ENCODE measurements at regions not wholly inside any gene's neighbourhood (a gene's known extent, or its start where the extent isn't known, plus 50 kb on each side); places are given as distances from the start of the nearest gene placed in this dataset.

DNA sequence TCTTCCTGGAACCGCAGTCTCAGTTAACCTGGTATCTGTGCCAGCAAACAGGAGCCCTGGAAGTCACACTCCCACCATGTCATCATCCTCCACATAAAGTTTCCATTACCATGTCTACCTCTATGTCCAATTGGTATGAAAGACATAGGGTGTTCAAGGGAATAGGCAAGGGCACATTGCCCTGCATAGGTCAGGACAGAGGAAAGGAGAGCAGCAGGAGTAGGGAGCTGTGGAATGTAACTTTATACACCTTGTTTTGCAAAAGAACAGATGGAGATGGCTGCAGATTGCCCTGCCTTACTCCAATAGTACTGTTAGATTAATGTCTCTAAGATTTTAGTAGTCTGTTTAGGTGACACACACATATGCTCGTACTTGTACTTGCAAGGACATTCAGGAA is 1056.4 kb downstream of the NTRK3 start:
- Histone ChIP-seq H3K4me2 (ENCODE audit: low read length) (no peak overlapping the region), H3K27ac (ENCODE audit: low read length) (no peak overlapping the region), H3K4me3 (ENCODE audit: low read length) (no peak overlapping the region), H3K9me3 (ENCODE audit: insufficient read depth, low read length) (no peaks in the 10 kb centered on the region), H4K20me1 (ENCODE audit: insufficient read depth, low read length) (no peaks in the 10 kb centered on the region), H3K36me3 (replicated peaks; ENCODE audit: low read depth, low read length) (no peaks in the 10 kb centered on the region), H3K9ac (ENCODE audit: low read length) (no peak overlapping the region), H3K79me2 (ENCODE audit: low read length) (no peaks in the 10 kb centered on the region), H3K27me3 (ENCODE audit: low read depth, low read length) (no peaks in the 10 kb centered on the region), H2AFZ (ENCODE audit: low read depth, low read length) (no peak overlapping the region), H3K4me1 (ENCODE audit: low read length) (no peaks in the 10 kb centered on the region)
- no peak for TF ChIP-seq EZH2phosphoT487 (IDR thresholded peaks at IDR 0.05; ENCODE audit: low read depth)
- TF ChIP-seq, protein P1, sequence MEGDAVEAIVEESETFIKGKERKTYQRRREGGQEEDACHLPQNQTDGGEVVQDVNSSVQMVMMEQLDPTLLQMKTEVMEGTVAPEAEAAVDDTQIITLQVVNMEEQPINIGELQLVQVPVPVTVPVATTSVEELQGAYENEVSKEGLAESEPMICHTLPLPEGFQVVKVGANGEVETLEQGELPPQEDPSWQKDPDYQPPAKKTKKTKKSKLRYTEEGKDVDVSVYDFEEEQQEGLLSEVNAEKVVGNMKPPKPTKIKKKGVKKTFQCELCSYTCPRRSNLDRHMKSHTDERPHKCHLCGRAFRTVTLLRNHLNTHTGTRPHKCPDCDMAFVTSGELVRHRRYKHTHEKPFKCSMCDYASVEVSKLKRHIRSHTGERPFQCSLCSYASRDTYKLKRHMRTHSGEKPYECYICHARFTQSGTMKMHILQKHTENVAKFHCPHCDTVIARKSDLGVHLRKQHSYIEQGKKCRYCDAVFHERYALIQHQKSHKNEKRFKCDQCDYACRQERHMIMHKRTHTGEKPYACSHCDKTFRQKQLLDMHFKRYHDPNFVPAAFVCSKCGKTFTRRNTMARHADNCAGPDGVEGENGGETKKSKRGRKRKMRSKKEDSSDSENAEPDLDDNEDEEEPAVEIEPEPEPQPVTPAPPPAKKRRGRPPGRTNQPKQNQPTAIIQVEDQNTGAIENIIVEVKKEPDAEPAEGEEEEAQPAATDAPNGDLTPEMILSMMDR (IDR thresholded peaks at IDR 0.05; ENCODE audit: low read depth, low read length) = no peak

DNA sequence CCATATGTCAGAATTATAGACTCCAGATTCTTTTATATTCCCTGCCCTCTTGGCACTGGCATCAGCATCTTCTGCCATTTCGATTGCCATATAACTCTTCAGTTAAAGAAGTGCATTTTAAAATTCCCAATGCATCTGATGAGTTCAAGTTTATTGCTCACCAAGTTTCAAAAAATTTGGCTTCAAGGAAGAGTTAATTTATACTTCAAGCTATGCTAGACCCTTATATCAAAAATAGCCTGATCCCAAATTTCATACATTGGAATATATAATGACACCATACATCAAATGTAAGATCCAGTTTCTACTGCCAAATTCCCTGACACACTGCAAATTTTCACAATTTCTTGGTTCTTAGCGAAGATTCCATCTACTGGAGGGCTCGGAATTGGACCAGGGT is 1058.6 kb downstream of the NTRK3 start:
- Histone ChIP-seq H3K36me3 (replicated peaks; ENCODE audit: low read depth, low read length) (no peaks in the 10 kb centered on the region), H3K4me3 (ENCODE audit: low read length) (no peak overlapping the region), H2AFZ (ENCODE audit: low read depth, low read length) (no peak overlapping the region), H3K79me2 (ENCODE audit: low read length) (no peaks in the 10 kb centered on the region), H4K20me1 (ENCODE audit: insufficient read depth, low read length) (no peaks in the 10 kb centered on the region), H3K27me3 (ENCODE audit: low read depth, low read length) (no peaks in the 10 kb centered on the region), H3K9me3 (ENCODE audit: insufficient read depth, low read length) (no peaks in the 10 kb centered on the region), H3K4me1 (ENCODE audit: low read length) (no peaks in the 10 kb centered on the region), H3K4me2 (ENCODE audit: low read length) (no peak overlapping the region), H3K27ac (ENCODE audit: low read length) (no peak overlapping the region), H3K9ac (ENCODE audit: low read length) (no peak overlapping the region)
- no peak for TF ChIP-seq EZH2phosphoT487 (IDR thresholded peaks at IDR 0.05; ENCODE audit: low read depth)

DNA sequence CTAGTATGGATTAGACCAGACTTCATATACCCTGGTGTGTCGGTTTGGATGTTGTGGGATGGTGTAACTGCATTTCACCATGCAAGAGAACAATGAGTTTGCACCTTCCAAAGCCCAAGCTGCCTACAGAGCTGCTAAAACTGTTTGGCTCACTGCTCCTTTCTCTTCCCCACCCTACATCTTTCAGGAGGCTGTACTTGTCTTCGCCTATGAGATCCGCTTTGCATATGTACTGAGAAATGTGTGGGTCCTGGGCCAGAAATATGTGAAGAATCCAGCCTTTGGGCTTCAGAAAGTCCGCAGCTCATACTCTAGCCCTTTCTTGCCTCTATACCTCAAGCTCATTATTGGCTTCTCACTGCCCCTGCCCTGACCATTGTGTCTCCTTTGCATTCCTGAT is 1060.0 kb downstream of the NTRK3 start:
- Histone ChIP-seq H3K27ac (ENCODE audit: low read length) (no peak overlapping the region), H2AFZ (ENCODE audit: low read depth, low read length) (no peak overlapping the region), H3K4me2 (ENCODE audit: low read length) (no peak overlapping the region), H3K79me2 (ENCODE audit: low read length) (no peaks in the 10 kb centered on the region), H3K9me3 (ENCODE audit: insufficient read depth, low read length) (no peaks in the 10 kb centered on the region), H3K4me1 (ENCODE audit: low read length) (no peaks in the 10 kb centered on the region), H3K9ac (ENCODE audit: low read length) (no peak overlapping the region), H3K27me3 (ENCODE audit: low read depth, low read length) (no peaks in the 10 kb centered on the region), H4K20me1 (ENCODE audit: insufficient read depth, low read length) (no peaks in the 10 kb centered on the region), H3K4me3 (ENCODE audit: low read length) (no peak overlapping the region), H3K36me3 (replicated peaks; ENCODE audit: low read depth, low read length) (no peaks in the 10 kb centered on the region)
- no peak for TF ChIP-seq EZH2phosphoT487 (IDR thresholded peaks at IDR 0.05; ENCODE audit: low read depth)
- TF ChIP-seq, protein P1 (IDR thresholded peaks at IDR 0.05; ENCODE audit: low read depth, low read length) = no peak

DNA sequence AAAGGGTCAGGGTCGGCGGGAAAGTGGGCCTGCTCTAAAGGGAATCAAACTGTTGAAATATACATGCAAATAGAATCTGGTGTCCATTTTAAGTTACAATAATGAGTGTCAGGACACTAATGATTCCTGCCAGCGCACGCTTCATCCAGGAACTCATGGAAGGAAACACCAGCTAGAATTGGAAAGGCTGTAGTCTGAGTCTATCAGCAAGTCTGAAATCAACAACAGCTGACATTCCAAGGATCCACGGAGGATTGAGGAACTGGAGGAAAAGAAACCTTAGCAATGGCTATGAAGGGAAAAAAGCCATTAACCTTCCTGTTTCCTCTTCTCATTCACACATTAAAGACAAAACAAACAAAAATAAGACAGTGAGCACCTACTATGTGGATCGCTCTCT is 1063.1 kb downstream of the NTRK3 start:
- no peak overlapping the region for H3K27ac ChIP-seq (ENCODE audit: low read length)
- H3K27me3 ChIP-seq (ENCODE audit: low read depth, low read length) = no peaks in the 10 kb centered on the region
- H3K9me3 ChIP-seq (ENCODE audit: insufficient read depth, low read length) = no peaks in the 10 kb centered on the region
- H3K4me2 ChIP-seq (ENCODE audit: low read length) = no peak overlapping the region
- H3K9ac ChIP-seq (ENCODE audit: low read length) = no peak overlapping the region
- no peak overlapping the region for H2AFZ ChIP-seq (ENCODE audit: low read depth, low read length)
- H3K36me3 ChIP-seq (replicated peaks; ENCODE audit: low read depth, low read length) = no peaks in the 10 kb centered on the region
- no peaks in the 10 kb centered on the region for H3K4me1 ChIP-seq (ENCODE audit: low read length)
- H4K20me1 ChIP-seq (ENCODE audit: insufficient read depth, low read length) = no peaks in the 10 kb centered on the region
- TF ChIP-seq, protein P1 (IDR thresholded peaks at IDR 0.05; ENCODE audit: low read depth, low read length) = no peak
- TF ChIP-seq EZH2phosphoT487 (IDR thresholded peaks at IDR 0.05; ENCODE audit: low read depth) = no peak
- no peak overlapping the region for H3K4me3 ChIP-seq (ENCODE audit: low read length)
- H3K79me2 ChIP-seq (ENCODE audit: low read length) = no peaks in the 10 kb centered on the region

DNA sequence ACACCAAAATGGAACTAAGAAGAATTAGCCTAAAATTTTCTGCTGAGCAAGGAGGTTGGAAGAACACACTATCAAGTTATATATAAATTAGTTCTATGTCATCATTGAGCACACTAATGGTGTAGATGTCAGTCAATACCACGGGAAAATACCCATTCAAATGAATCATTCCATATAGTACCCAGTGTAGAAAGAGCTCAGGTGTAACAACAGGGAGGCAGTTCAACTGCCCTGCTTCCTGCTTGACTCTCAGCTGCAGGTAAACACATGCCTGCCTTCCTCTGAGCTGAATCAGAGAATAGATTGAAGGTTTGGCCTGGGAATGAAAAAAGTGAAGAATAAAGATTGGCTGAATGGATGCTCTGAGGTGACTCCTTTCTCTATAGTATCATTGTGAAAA is 1088.0 kb downstream of the AGBL1 start:
- H2AFZ ChIP-seq (ENCODE audit: low read depth, low read length) = no peak overlapping the region
- no peak overlapping the region for H3K27ac ChIP-seq (ENCODE audit: low read length)
- no peaks in the 10 kb centered on the region for H3K27me3 ChIP-seq (ENCODE audit: low read depth, low read length)
- H3K4me3 ChIP-seq (ENCODE audit: low read length) = no peak overlapping the region
- no peaks in the 10 kb centered on the region for H3K36me3 ChIP-seq (replicated peaks; ENCODE audit: low read depth, low read length)
- no peaks in the 10 kb centered on the region for H3K79me2 ChIP-seq (ENCODE audit: low read length)
- no peaks in the 10 kb centered on the region for H4K20me1 ChIP-seq (ENCODE audit: insufficient read depth, low read length)
- H3K9me3 ChIP-seq (ENCODE audit: insufficient read depth, low read length) = no peaks in the 10 kb centered on the region
- no peak for TF ChIP-seq EZH2phosphoT487 (IDR thresholded peaks at IDR 0.05; ENCODE audit: low read depth)
- TF ChIP-seq, protein P1 (IDR thresholded peaks at IDR 0.05; ENCODE audit: low read depth, low read length) = no peak
- H3K4me1 ChIP-seq (ENCODE audit: low read length) = no peaks in the 10 kb centered on the region
- no peak overlapping the region for H3K4me2 ChIP-seq (ENCODE audit: low read length)
- no peak overlapping the region for H3K9ac ChIP-seq (ENCODE audit: low read length)
